ENCODE measurements at regions not wholly inside any gene's neighbourhood (a gene's known extent, or its start where the extent isn't known, plus 50 kb on each side); places are given as distances from the start of the nearest gene placed in this dataset.

GRCh38 chr2:237261327-237261726 is 152.6 kb downstream of the COL6A3 start:
- Histone ChIP-seq H3K4me1 (ENCODE audit: insufficient read depth, low read length) (0 out of 2 replicates have a peak, but pooled peaks cover 7% of the 10 kb centered on the region), H3K9me3 (ENCODE audit: control insufficient read depth, insufficient read depth, low read length) (no peaks in the 10 kb centered on the region), H3K36me3 (ENCODE audit: insufficient read depth, low read length) (no peaks in the 10 kb centered on the region), H3K9ac (ENCODE audit: low read depth, low read length) (no peak overlapping the region)

DNA sequence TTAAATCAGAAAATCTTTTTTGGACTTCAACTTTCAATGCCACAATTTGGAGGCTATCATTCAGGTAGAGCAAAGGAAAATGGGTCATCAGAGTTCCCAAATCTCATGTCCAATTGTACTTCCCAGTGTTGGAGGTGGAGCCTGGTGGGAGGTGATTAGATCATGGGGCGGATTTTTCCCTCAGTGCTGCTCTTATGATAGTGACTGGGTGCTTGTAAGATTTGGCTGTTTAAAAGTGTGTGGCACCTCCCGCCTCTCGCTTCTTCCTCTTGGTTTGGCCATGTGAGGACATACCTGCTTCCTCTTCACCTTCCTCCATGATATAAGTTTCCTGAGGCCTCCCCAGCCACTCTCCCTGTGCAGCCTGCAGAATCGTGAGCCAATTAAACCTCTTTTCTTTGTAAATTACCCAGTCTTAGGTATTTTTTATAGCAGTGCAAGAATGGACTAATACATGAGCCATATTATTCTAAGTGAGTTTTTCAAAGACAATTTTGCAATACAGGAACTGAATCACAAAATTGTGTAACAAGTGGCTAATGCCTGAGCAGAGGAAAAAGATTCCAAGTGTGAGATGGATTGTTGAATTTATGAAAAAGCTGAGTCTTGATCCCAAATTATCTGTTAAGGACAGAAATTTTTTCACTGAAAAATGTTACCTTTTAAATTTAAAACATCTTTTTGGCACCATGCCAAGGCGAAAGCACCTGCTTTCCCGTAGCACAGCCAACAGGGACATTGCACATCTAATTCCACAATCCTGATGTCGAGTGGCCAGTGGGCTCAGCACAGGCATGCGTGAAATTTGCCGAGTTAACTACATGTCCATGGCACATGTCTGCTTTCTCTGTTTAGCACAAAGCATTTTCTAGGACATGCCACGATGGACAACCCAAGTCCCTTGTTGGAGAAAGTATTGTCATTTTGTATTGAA is 150.9 kb downstream of the COL6A3 start:
- Histone ChIP-seq H3K9ac (ENCODE audit: low read depth, low read length) (no peak overlapping the region), H3K4me1 (ENCODE audit: insufficient read depth, low read length) (0 out of 2 replicates have a peak, but pooled peaks cover 2% of the 10 kb centered on the region), H3K36me3 (ENCODE audit: insufficient read depth, low read length) (no peaks in the 10 kb centered on the region), H3K9me3 (ENCODE audit: control insufficient read depth, insufficient read depth, low read length) (no peaks in the 10 kb centered on the region)

- Histone ChIP-seq H3K4me1 (ENCODE audit: insufficient read depth, low read length) (peaks cover 1% of the 10 kb centered on the region; the same call in 1 of the 2 replicates), H3K9me3 (ENCODE audit: control insufficient read depth, insufficient read depth, low read length) (no peaks in the 10 kb centered on the region), H3K9ac (ENCODE audit: low read depth, low read length) (no peak overlapping the region), H3K36me3 (ENCODE audit: insufficient read depth, low read length) (no peaks in the 10 kb centered on the region)
Observed at GRCh38 chr2:237264480-237265219, 149.3 kb downstream of the COL6A3 start.

GRCh38 chr2:237268004-237268708 is 145.8 kb downstream of the COL6A3 start:
- no peak overlapping the region for H3K9ac ChIP-seq (ENCODE audit: low read depth, low read length)
- H3K4me1 ChIP-seq (ENCODE audit: insufficient read depth, low read length) = peaks cover 4% of the 10 kb centered on the region; the same call in 1 of the 2 replicates
- H3K9me3 ChIP-seq (ENCODE audit: control insufficient read depth, insufficient read depth, low read length) = no peaks in the 10 kb centered on the region
- no peaks in the 10 kb centered on the region for H3K36me3 ChIP-seq (ENCODE audit: insufficient read depth, low read length)

DNA sequence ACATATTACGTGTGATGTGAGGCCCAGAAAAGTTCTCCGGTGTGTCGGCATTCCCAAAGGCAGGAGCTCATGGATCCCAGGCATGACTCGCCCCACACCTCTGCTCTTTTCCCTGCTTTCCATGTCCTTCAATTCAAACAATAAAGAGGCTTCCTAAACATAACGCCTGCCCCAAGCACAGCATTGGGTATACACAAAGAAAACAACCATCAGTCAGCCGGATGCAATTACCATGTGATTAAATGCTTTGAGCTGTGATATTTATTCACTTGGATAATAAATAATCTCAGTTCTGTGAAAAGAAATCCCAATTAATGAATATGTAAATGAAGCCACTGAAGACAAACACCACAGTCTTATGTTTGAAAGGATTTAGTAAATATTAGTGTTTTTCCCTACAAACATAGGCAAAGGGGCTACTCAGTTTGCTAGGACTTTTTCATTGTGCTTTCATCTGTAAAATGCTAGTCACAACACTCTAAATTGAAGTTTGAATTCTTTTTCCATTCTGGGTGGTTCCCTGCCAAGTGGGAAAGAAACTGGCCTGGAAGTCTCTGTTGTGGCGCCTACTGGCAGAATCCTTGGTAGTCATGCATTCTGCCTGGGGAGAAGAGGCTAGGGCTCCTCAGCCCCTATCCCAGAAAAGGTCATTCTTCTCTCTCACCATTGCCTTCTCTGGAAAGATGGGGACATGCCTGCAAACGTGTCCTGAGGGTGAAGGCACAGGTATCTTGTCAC is 144.7 kb downstream of the COL6A3 start:
- Histone ChIP-seq H3K36me3 (ENCODE audit: insufficient read depth, low read length) (no peaks in the 10 kb centered on the region), H3K9me3 (ENCODE audit: control insufficient read depth, insufficient read depth, low read length) (no peaks in the 10 kb centered on the region), H3K4me1 (ENCODE audit: insufficient read depth, low read length) (peaks cover 4% of the 10 kb centered on the region; the same call in 1 of the 2 replicates), H3K9ac (ENCODE audit: low read depth, low read length) (no peak overlapping the region)

GRCh38 chr2:237270520-237270919 is 143.4 kb downstream of the COL6A3 start:
- Histone ChIP-seq H3K9me3 (ENCODE audit: control insufficient read depth, insufficient read depth, low read length) (no peaks in the 10 kb centered on the region), H3K36me3 (ENCODE audit: insufficient read depth, low read length) (no peaks in the 10 kb centered on the region), H3K4me1 (ENCODE audit: insufficient read depth, low read length) (peaks cover 4% of the 10 kb centered on the region; the same call in 1 of the 2 replicates), H3K9ac (ENCODE audit: low read depth, low read length) (no peak overlapping the region)

- H3K36me3 ChIP-seq (ENCODE audit: insufficient read depth, low read length) = no peaks in the 10 kb centered on the region
- no peaks in the 10 kb centered on the region for H3K9me3 ChIP-seq (ENCODE audit: control insufficient read depth, insufficient read depth, low read length)
- no peak overlapping the region for H3K9ac ChIP-seq (ENCODE audit: low read depth, low read length)
- H3K4me1 ChIP-seq (ENCODE audit: insufficient read depth, low read length) = peaks cover 4% of the 10 kb centered on the region; the same call in 1 of the 2 replicates
Observed at GRCh38 chr2:237271698-237272652, 142.0 kb downstream of the COL6A3 start.
